SK-MEL-5 (cell line): ENCODE measurements at regions not wholly inside any gene's neighbourhood (a gene's known extent, or its start where the extent isn't known, plus 50 kb on each side); places are given as distances from the start of the nearest gene placed in this dataset.

ENCODE experiments used
- DNase-seq: peaks from one replicate; pipeline ENCODE4 v3.0.0-alpha.2; 2016; ENCODE audit warnings: low read depth, low spot score
- in situ Hi-C: cut with HindIII; loops from 2 replicates; pipeline ENCODE4 v1.10.0; 2016; ENCODE audit warnings: low sequenced_read_pairs, high pct_unique_total_duplicates, low pct_unique_long_range_greater_than_20kb

- DNase-seq, result no peak
- in situ Hi-C loops, result no loop called here
Measured at GRCh38 chr20:50379991-50380696, 130.0 kb upstream of the PTPN1 start.

GRCh38 chr20:50380697-50381040 is 129.5 kb upstream of the PTPN1 start:
- in situ Hi-C loops, result no loop called here
- DNase-seq, result peak; percentile 74

DNA sequence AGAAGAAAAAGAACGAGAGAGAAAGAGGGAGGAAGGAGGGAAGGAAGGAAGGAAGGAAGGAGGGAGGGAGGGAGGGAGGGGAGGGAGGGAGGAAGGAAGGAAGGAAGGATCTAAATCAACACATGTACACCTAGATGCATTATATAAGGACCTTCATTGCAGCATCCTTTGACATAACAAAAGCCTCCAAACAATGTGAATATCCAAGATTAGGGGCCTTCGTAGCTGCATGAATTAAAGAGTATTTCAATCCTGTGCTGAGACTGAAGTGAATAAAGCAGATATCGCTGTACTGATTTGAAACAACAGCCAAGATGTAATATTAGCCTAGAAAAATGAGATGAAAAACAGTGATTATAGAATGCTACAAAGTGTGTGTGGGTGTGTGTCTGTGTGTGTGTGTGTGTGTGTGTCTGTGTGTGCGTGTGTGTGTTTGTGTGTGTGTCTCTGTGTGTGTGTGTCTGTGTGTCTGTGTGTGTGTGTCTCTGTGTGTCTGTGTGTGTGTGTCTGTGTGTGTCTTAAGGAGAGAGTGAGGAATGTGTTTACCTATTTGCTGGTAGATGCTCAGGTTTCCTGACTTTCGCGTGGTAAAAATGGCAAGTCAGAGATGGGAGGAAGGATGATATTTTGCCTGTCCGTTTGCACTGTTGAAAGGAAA is 129.0 kb upstream of the PTPN1 start:
- DNase-seq, result no peak
- in situ Hi-C loops, result no loop called here

GRCh38 chr20:50381771-50382593 is 128.2 kb upstream of the PTPN1 start:
- no peak for DNase-seq
- in situ Hi-C loops, result no loop called here

DNA sequence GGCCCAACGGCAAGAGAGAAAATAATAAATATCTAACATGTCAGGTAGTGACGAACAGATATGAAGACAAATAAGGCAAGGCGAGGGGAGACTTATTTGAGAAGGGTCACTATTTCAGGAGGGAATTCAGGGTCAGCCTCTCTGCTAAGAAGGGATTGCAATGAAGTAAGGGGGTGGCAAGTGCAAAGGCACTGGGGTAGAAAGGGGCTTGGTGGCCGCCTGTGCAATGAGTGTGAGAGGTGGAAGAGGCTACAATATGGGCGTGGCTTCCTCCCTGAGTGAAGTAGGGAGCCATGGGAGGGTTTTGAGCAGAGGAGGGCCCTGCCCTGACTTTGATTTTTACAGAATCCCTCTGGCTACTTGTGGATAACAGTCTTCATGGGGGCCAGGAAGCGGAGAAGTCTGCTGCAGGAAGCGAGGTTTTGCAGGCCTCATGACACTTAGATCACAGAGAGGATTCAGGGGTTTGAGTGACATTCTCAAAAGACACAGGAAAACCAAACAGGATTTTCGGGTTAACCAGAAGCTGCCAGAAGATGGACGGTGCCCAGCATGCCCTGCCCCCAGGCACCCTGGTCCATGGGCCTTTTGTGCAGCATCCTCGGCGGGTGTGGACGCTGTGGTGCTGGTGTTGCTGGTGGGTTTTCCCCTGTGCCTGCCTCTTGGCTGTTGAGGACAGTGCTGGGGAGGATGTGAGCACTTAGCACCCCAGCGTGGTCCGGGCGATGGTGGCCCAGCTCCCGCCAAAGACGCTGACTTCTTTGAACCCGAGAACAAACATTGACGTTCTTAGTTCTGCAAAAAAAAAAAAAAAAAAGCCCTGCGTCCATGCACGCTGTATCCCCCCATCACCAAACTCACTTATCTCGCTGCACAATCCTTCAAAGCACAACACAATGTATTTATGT is 124.2 kb upstream of the PTPN1 start:
- DNase-seq, result no peak

GRCh38 chr20:50386641-50386960 is 123.6 kb upstream of the PTPN1 start:
- in situ Hi-C loops, result no loop called here
- DNase-seq, result no peak

More for the DNA sequence above, 124.2 kb upstream of the PTPN1 start:
- in situ Hi-C loops, result no loop called here

- in situ Hi-C loops, result no loop called here
- no peak for DNase-seq
Measured at GRCh38 chr20:50387218-50387995, 122.8 kb upstream of the PTPN1 start.

DNA sequence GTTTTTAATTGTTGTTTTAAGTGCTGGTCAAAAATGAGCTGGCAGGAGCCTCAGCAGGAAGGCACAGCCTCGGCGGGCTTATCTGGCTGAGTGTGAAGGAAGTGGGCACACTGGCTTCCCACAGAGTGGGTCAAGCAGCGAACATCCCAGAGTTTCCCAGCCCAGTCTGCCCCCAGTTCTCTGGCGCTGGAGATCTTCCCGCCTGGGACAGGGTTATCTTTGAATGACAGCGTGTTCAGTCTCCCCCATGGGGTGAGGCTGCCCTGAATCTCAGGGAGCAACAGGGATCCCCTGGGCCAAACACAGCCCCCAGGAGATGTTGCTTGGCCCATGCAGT is 122.2 kb upstream of the PTPN1 start:
- DNase-seq, result no peak

DNA sequence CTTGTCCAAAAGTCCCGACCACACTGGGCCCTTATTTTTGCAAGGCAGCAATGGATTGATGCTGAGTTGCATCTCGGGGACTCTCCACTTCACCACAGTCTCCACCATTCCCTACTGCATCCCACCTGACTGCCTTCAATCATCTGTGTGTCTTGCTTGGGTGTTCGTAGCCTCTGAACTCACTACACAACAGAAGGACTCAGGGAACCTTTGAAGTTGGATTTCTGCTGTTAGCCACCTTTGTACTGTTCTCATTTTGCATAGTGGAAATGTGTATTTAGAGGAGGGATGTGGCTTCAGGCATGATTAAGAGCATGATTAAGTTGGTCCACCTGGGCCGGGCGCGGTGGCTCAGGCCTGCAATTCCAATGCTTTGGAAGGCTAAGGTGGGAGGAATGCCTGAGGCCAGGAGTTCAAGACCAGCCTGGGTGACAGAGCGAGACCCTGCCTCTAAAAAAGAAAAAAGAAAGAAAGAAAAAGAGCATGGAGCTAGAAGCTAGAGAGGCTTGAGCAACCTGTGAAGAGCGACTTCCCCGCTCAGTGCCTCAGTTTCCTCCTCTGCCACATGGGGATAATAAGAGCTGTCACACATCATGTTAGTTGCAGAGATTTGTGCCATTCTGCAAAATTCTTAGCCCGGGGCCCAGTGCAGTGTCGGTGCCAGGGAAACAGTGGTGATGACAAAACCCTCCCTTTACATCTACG is 121.3 kb upstream of the PTPN1 start:
- in situ Hi-C loops, result no loop called here
- no peak for DNase-seq

More for the DNA sequence above, 122.2 kb upstream of the PTPN1 start:
- in situ Hi-C loops, result no loop called here

DNA sequence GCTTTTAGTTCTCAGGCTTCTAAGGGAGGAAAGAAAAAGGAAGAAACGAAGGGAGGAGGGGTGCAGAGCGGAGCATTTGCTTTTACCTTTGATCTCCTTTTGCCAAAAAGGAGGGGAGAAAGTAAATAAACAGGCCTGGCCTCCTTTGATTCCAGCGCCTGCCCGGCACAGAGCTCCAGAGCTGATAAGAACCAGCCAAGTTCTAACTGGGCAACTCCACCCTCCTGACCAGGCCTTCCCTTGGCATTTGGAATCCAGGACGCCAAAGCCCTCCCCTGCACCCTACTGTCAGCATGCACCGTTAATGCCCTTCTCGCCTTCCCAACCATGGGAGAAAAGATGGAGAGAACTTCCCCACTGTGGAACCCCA is 120.8 kb upstream of the PTPN1 start:
- in situ Hi-C loops, result no loop called here
- DNase-seq, result no peak

GRCh38 chr20:50389808-50390684 is 120.1 kb upstream of the PTPN1 start:
- in situ Hi-C loops, result no loop called here
- DNase-seq, result no peak

- in situ Hi-C loops, result no loop called here
- DNase-seq, result peak; percentile 14
Measured at GRCh38 chr20:50390685-50391443, 119.3 kb upstream of the PTPN1 start.

GRCh38 chr20:50391444-50392137 is 118.6 kb upstream of the PTPN1 start:
- in situ Hi-C loops, result no loop called here
- DNase-seq, result no peak

GRCh38 chr20:50392138-50392866 is 117.9 kb upstream of the PTPN1 start:
- DNase-seq, result no peak
- in situ Hi-C loops, result no loop called here
